ENCODE measurements at regions not wholly inside any gene's neighbourhood (a gene's known extent, or its start where the extent isn't known, plus 50 kb on each side); places are given as distances from the start of the nearest gene placed in this dataset.

GRCh38 chr6:165223736-165224135 is 85.7 kb downstream of the C6orf118 start:
- no peaks in the 10 kb centered on the region for H3K9me3 ChIP-seq (ENCODE audit: low read length)
- TF ChIP-seq EP300 (conservative IDR thresholded peaks at IDR 0.05; ENCODE audit: poor library complexity, severe bottlenecking) = no peak
- no peak for TF ChIP-seq EZH2 (IDR thresholded peaks at IDR 0.05; ENCODE audit: borderline replicate concordance, insufficient read depth, low read length, poor library complexity, severe bottlenecking)
- TF ChIP-seq MXI1 (conservative IDR thresholded peaks at IDR 0.05; ENCODE audit: poor library complexity, severe bottlenecking) = no peak
- no peak for TF ChIP-seq SMC3 (conservative IDR thresholded peaks at IDR 0.05; ENCODE audit: poor library complexity)
- TF ChIP-seq CTCF (IDR thresholded peaks at IDR 0.05; ENCODE audit: poor library complexity, severe bottlenecking) = no peak
- TF ChIP-seq TAF1 (IDR thresholded peaks at IDR 0.05; ENCODE audit: low read depth) = no peak
- no peak for TF ChIP-seq RAD21 (conservative IDR thresholded peaks at IDR 0.05)
- TF ChIP-seq REST (IDR thresholded peaks at IDR 0.05; ENCODE audit: borderline replicate concordance) = no peak
- TF ChIP-seq POLR2AphosphoS5 (IDR thresholded peaks at IDR 0.05) = no peak
- no peak overlapping the region for H2AFZ ChIP-seq (ENCODE audit: low read depth, low read length)
- no peaks in the 10 kb centered on the region for H3K27me3 ChIP-seq (ENCODE audit: insufficient read depth, low read depth, low read length)
- H3K27ac ChIP-seq (ENCODE audit: low read length) = no peak overlapping the region
- H3F3A ChIP-seq (ENCODE audit: insufficient read depth, low read length, poor library complexity, severe bottlenecking) = peaks cover 6% of the 10 kb centered on the region
- no peak overlapping the region for H3K9ac ChIP-seq (ENCODE audit: low read length)
- H3K4me3 ChIP-seq (ENCODE audit: low read length) = no peak overlapping the region
- no peaks in the 10 kb centered on the region for H3K79me2 ChIP-seq (replicated peaks; ENCODE audit: insufficient read depth, low read length)
- no peaks in the 10 kb centered on the region for H4K20me1 ChIP-seq (ENCODE audit: insufficient read depth)
- H3K9me2 ChIP-seq (ENCODE audit: insufficient read depth, low read length) = no peaks in the 10 kb centered on the region
- H3K36me3 ChIP-seq (ENCODE audit: insufficient read depth, low read length) = no peaks in the 10 kb centered on the region
- H3K4me2 ChIP-seq (ENCODE audit: low read length) = no peak overlapping the region

GRCh38 chr6:165223101-165223500 is 86.3 kb downstream of the C6orf118 start:
- no peaks in the 10 kb centered on the region for H3K36me3 ChIP-seq (ENCODE audit: insufficient read depth, low read length)
- H3K9me2 ChIP-seq (ENCODE audit: insufficient read depth, low read length) = no peaks in the 10 kb centered on the region
- H2AFZ ChIP-seq (ENCODE audit: low read depth, low read length) = no peak overlapping the region
- no peaks in the 10 kb centered on the region for H3K9me3 ChIP-seq (ENCODE audit: low read length)
- no peak overlapping the region for H3K4me2 ChIP-seq (ENCODE audit: low read length)
- no peaks in the 10 kb centered on the region for H4K20me1 ChIP-seq (ENCODE audit: insufficient read depth)
- H3K9ac ChIP-seq (ENCODE audit: low read length) = no peak overlapping the region
- H3F3A ChIP-seq (ENCODE audit: insufficient read depth, low read length, poor library complexity, severe bottlenecking) = peaks cover 4% of the 10 kb centered on the region
- H3K27me3 ChIP-seq (ENCODE audit: insufficient read depth, low read depth, low read length) = no peaks in the 10 kb centered on the region
- TF ChIP-seq MXI1 (conservative IDR thresholded peaks at IDR 0.05; ENCODE audit: poor library complexity, severe bottlenecking) (no peak), REST (IDR thresholded peaks at IDR 0.05; ENCODE audit: borderline replicate concordance) (no peak), TAF1 (IDR thresholded peaks at IDR 0.05; ENCODE audit: low read depth) (no peak), EP300 (conservative IDR thresholded peaks at IDR 0.05; ENCODE audit: poor library complexity, severe bottlenecking) (no peak), EZH2 (IDR thresholded peaks at IDR 0.05; ENCODE audit: borderline replicate concordance, insufficient read depth, low read length, poor library complexity, severe bottlenecking) (no peak), CTCF (IDR thresholded peaks at IDR 0.05; ENCODE audit: poor library complexity, severe bottlenecking) (no peak), RAD21 (conservative IDR thresholded peaks at IDR 0.05) (no peak)
- peak overlapping the region; percentile 95 for H3K27ac ChIP-seq (ENCODE audit: low read length)
- H3K79me2 ChIP-seq (replicated peaks; ENCODE audit: insufficient read depth, low read length) = no peaks in the 10 kb centered on the region
- H3K4me3 ChIP-seq (ENCODE audit: low read length) = no peak overlapping the region

Measured in neural cell (in vitro differentiated cells).